ENCODE measurements at regions not wholly inside any gene's neighbourhood (a gene's known extent, or its start where the extent isn't known, plus 50 kb on each side); places are given as distances from the start of the nearest gene placed in this dataset.

DNA sequence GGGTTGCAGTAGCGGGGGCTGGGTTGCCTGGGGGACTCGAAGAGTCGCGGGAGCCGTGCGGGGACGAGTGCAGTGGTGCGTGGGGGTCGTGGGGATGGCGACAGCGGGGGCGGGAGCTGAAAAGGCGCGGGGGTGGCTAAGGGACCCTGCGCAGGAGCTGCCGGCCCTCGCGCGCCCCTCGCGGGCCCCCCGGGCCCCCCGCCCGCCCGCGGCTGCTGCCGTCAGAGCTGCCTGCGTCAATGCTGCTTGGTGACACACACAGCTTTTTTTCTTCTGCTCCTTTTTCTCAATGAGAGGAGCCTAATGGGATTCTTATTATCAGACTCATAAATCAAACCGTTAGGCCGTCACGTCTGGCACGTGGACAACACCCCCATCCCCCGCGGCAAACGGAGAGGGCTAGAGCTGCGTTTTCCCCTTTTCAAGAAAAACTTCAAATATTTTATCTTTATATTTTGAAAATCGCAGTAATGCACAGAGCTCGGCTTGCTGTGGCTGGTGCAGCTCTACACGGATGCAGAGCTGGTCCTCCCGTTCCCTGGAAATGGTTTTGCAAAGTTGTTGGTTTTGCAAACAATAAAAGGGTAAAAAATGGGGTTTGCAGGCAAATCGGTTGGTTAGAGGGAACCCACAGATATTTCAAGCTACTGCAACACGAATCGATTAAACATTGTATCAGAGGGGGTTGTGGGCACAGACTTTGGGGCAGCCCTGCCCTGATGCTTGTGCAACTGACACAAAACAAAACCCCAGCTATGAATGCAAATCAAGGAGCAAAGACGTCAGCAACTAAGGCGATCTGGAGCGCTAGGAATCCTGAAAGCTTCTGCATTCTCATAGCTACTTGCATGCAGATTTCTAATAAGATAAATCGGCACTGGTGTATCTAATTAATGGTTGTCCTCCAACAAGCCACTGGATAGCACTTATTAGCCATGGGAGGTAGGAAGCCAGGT, 161.4 kb downstream of the TBXT start (continued):
- TF ChIP-seq SMAD3 (CRISPR knock-in tag; IDR thresholded peaks at IDR 0.05; ENCODE audit: borderline replicate concordance) (no peak), MXD4 (CRISPR knock-in tag; IDR thresholded peaks at IDR 0.05; ENCODE audit: borderline replicate concordance) (no peak), ZNF263 (CRISPR knock-in tag; IDR thresholded peaks at IDR 0.05; ENCODE audit: low read depth) (no peak), GRHL2 (CRISPR knock-in tag; IDR thresholded peaks at IDR 0.05; ENCODE audit: insufficient replicate concordance, severe bottlenecking) (no peak), MAX (CRISPR knock-in tag; IDR thresholded peaks at IDR 0.05) (no peak), CBFB (CRISPR knock-in tag; IDR thresholded peaks at IDR 0.05; ENCODE audit: low read depth) (no peak)

DNA sequence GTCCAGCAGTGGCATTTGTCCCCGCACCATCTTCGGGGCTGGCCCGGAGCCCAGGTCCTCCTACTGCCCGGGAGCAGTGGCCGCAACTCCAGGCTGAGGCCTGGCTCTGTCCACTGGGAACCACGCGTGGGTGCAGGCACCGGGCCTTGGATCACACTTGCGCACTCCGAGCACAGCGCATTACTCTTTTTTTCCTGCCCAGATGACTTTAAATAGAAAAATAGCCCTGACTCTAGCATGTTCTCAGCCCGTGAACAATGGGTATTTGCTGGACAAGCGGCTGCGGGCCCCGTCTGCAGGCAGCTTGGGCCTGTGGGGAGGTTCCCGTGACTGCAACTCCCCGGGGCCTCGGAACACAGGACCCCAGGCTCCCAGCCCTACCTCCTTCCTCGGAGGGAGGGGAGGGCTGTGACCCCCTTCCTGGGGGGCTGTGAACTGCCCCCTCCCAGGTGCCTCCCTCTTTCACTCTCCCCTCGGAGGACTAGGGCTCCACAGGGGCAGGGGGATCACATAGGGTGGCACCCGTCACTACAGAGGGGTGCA, 162.2 kb downstream of the TBXT start:
- Mint-ChIP-seq H3K4me3 (peak overlapping the region; percentile 49), H3K27ac (no peak overlapping the region), H3K4me1 (peaks cover 29% of the 10 kb centered on the region), H3K27me3 (ENCODE audit: low read depth) (peaks cover 77% of the 10 kb centered on the region), H3K36me3 (no peaks in the 10 kb centered on the region), H3K9me3 (no peaks in the 10 kb centered on the region)
- ChIA-PET POLR2A (no interaction called here), CTCF (interaction anchor here (0.8 to 2.7 kb wide), 3 partner anchors 27 to 92 kb away, joined by 5 to 18 read pairs (median 6); no protein-coding TSS in a partner anchor)
- TF ChIP-seq MYBL2 (CRISPR knock-in tag; IDR thresholded peaks at IDR 0.05) (no peak), PREB (CRISPR knock-in tag; IDR thresholded peaks at IDR 0.05; ENCODE audit: borderline replicate concordance) (no peak), TP53 (CRISPR knock-in tag; IDR thresholded peaks at IDR 0.05) (no peak), FOXP1 (CRISPR knock-in tag; IDR thresholded peaks at IDR 0.05; ENCODE audit: borderline replicate concordance) (no peak), OVOL2 (CRISPR knock-in tag; IDR thresholded peaks at IDR 0.05; ENCODE audit: borderline replicate concordance) (no peak), ZNF121 (CRISPR knock-in tag; IDR thresholded peaks at IDR 0.05) (no peak), IRF2 (CRISPR knock-in tag; IDR thresholded peaks at IDR 0.05; ENCODE audit: borderline replicate concordance, low read depth) (no peak), RELA (CRISPR knock-in tag; IDR thresholded peaks at IDR 0.05; ENCODE audit: borderline replicate concordance) (no peak), TEAD1 (CRISPR knock-in tag; IDR thresholded peaks at IDR 0.05) (no peak), NFATC4 (CRISPR knock-in tag; IDR thresholded peaks at IDR 0.05) (no peak), JUN (CRISPR knock-in tag; IDR thresholded peaks at IDR 0.05) (no peak), ZNF263 (CRISPR knock-in tag; IDR thresholded peaks at IDR 0.05; ENCODE audit: low read depth) (no peak), MXD4 (CRISPR knock-in tag; IDR thresholded peaks at IDR 0.05; ENCODE audit: borderline replicate concordance) (no peak), ETV6 (CRISPR knock-in tag; IDR thresholded peaks at IDR 0.05) (no peak), SMAD4 (CRISPR knock-in tag; IDR thresholded peaks at IDR 0.05) (no peak)
- TF ChIP-seq, protein P1, sequence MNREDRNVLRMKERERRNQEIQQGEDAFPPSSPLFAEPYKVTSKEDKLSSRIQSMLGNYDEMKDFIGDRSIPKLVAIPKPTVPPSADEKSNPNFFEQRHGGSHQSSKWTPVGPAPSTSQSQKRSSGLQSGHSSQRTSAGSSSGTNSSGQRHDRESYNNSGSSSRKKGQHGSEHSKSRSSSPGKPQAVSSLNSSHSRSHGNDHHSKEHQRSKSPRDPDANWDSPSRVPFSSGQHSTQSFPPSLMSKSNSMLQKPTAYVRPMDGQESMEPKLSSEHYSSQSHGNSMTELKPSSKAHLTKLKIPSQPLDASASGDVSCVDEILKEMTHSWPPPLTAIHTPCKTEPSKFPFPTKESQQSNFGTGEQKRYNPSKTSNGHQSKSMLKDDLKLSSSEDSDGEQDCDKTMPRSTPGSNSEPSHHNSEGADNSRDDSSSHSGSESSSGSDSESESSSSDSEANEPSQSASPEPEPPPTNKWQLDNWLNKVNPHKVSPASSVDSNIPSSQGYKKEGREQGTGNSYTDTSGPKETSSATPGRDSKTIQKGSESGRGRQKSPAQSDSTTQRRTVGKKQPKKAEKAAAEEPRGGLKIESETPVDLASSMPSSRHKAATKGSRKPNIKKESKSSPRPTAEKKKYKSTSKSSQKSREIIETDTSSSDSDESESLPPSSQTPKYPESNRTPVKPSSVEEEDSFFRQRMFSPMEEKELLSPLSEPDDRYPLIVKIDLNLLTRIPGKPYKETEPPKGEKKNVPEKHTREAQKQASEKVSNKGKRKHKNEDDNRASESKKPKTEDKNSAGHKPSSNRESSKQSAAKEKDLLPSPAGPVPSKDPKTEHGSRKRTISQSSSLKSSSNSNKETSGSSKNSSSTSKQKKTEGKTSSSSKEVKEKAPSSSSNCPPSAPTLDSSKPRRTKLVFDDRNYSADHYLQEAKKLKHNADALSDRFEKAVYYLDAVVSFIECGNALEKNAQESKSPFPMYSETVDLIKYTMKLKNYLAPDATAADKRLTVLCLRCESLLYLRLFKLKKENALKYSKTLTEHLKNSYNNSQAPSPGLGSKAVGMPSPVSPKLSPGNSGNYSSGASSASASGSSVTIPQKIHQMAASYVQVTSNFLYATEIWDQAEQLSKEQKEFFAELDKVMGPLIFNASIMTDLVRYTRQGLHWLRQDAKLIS (CRISPR knock-in tag; IDR thresholded peaks at IDR 0.05; ENCODE audit: borderline replicate concordance): no peak
- TF ChIP-seq, protein P2, sequence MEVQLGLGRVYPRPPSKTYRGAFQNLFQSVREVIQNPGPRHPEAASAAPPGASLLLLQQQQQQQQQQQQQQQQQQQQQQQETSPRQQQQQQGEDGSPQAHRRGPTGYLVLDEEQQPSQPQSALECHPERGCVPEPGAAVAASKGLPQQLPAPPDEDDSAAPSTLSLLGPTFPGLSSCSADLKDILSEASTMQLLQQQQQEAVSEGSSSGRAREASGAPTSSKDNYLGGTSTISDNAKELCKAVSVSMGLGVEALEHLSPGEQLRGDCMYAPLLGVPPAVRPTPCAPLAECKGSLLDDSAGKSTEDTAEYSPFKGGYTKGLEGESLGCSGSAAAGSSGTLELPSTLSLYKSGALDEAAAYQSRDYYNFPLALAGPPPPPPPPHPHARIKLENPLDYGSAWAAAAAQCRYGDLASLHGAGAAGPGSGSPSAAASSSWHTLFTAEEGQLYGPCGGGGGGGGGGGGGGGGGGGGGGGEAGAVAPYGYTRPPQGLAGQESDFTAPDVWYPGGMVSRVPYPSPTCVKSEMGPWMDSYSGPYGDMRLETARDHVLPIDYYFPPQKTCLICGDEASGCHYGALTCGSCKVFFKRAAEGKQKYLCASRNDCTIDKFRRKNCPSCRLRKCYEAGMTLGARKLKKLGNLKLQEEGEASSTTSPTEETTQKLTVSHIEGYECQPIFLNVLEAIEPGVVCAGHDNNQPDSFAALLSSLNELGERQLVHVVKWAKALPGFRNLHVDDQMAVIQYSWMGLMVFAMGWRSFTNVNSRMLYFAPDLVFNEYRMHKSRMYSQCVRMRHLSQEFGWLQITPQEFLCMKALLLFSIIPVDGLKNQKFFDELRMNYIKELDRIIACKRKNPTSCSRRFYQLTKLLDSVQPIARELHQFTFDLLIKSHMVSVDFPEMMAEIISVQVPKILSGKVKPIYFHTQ (CRISPR knock-in tag; IDR thresholded peaks at IDR 0.05): no peak
- ATAC-seq: no peak
- no peak for DNase-seq (ENCODE audit: low spot score)
